Breast epithelium (tissue), 4 donors: ENCODE measurements at regions not wholly inside any gene's neighbourhood (a gene's known extent, or its start where the extent isn't known, plus 50 kb on each side); places are given as distances from the start of the nearest gene placed in this dataset.

Source experiments
- DNase-seq, 2 donors: peaks; one replicate each; pipeline ENCODE4 v3.0.0-alpha.2; 2019; ENCODE audit warnings: low spot score in 2 of 2
- H3K27ac ChIP-seq, 2 donors: fragments of 200-600 bp; sonication (generic) in 1 of 2; one replicate each; pipeline ENCODE4 v1.5.1; 2016 to 2019; ENCODE audit warnings: mild to moderate bottlenecking in 1 of 2
- H3K27me3 ChIP-seq, 2 donors: fragments of 200-600 bp; sonication (generic) in 1 of 2; one replicate each; pipeline versions ENCODE4 v1.5.1 to v1.6.0; 2017 to 2019; ENCODE audit warnings: control low read depth in 1 of 2, mild to moderate bottlenecking in 1 of 2
- H3K36me3 ChIP-seq: fragments of 200-600 bp; one replicate; pipeline ENCODE4 v1.5.1; 2019
- H3K4me1 ChIP-seq, 2 donors: fragments of 200-600 bp; sonication (generic); one replicate each; pipeline ENCODE4 v1.5.1; 2016 to 2019; ENCODE audit warnings: control low read depth in 1 of 2
- H3K4me3 ChIP-seq, 3 donors: fragments of 200-600 bp; sonication (generic); 1 replicate in 2 of 3; 2 replicates in 1 of 3; pipeline ENCODE4 v1.5.1; 2016 to 2019; ENCODE audit warnings: mild to moderate bottlenecking in 3 of 3, moderate library complexity in 2 of 3
- H3K9me3 ChIP-seq, 2 donors: fragments of 200-600 bp; sonication (generic) in 1 of 2; one replicate each; pipeline ENCODE4 v1.5.1; 2016 to 2019; ENCODE audit warnings: control low read depth in 1 of 2
- CTCF ChIP-seq, 3 donors: fragments of 450-650 bp; IDR thresholded peaks; one replicate each; pipeline ENCODE4 v1.5.1; 2016 to 2017; ENCODE audit warnings: antibody characterized with exemption in 3 of 3, mild to moderate bottlenecking in 3 of 3, moderate library complexity in 3 of 3
- POLR2A ChIP-seq: fragments of 450-650 bp; IDR thresholded peaks from one replicate; pipeline ENCODE4 v1.6.1; 2016; ENCODE audit warnings: antibody characterized with exemption, mild to moderate bottlenecking, moderate library complexity
- POLR2AphosphoS5 ChIP-seq, 3 donors: sonication (generic); formaldehyde crosslinking; IDR thresholded peaks; one replicate each; pipeline ENCODE4 v1.6.1; 2017; ENCODE audit warnings: antibody characterized with exemption in 3 of 3
- intact Hi-C: fragments of 100-400 bp; cut with DNase I; formaldehyde crosslinking; loops from one replicate; pipeline ENCODE4 v1.15.1; 2023; ENCODE audit warnings: low total_unique reads

GRCh38 chr12:42969355-42969754, 379.8 kb upstream of the PRICKLE1 start:
- Histone ChIP-seq H3K27ac (no peak overlapping the region), H3K9me3 (no peaks in the 10 kb centered on the region), H3K36me3 (no peaks in the 10 kb centered on the region), H3K27me3 (no peaks in the 10 kb centered on the region), H3K4me1 (no peaks in the 10 kb centered on the region), H3K4me3 (no peak overlapping the region)
- TF ChIP-seq CTCF (IDR thresholded peaks at IDR 0.05), result no peak
- no peak for DNase-seq
- intact Hi-C loops, result no loop called here

- Histone ChIP-seq H3K36me3 (no peaks in the 10 kb centered on the region), H3K4me1 (no peaks in the 10 kb centered on the region), H3K4me3 (no peak overlapping the region), H3K9me3 (no peaks in the 10 kb centered on the region), H3K27ac (no peak overlapping the region), H3K27me3 (no peaks in the 10 kb centered on the region)
- intact Hi-C loops, result no loop called here
- TF ChIP-seq POLR2AphosphoS5 (IDR thresholded peaks at IDR 0.05), result no peak
- TF ChIP-seq POLR2A, result no peak
- TF ChIP-seq CTCF (IDR thresholded peaks at IDR 0.05), result no peak
- no peak for DNase-seq
These were observed 378.9 kb upstream of the PRICKLE1 start for GRCh38 chr12:42968426-42968825.

- Histone ChIP-seq H3K27ac (no peak overlapping the region), H3K4me3 (no peak overlapping the region), H3K9me3 (no peaks in the 10 kb centered on the region), H3K36me3 (no peaks in the 10 kb centered on the region), H3K27me3 (no peaks in the 10 kb centered on the region), H3K4me1 (no peaks in the 10 kb centered on the region)
- no peak for DNase-seq
- TF ChIP-seq POLR2A, result no peak
- TF ChIP-seq POLR2AphosphoS5 (IDR thresholded peaks at IDR 0.05), result no peak
- TF ChIP-seq CTCF (IDR thresholded peaks at IDR 0.05), result no peak
- intact Hi-C loops, result no loop called here
These were observed 378.3 kb upstream of the PRICKLE1 start for GRCh38 chr12:42967850-42968249.

- H3K27me3 ChIP-seq, result no peaks in the 10 kb centered on the region
- H3K27ac ChIP-seq, result no peak overlapping the region
- intact Hi-C loops, result no loop called here
- H3K4me1 ChIP-seq, result peaks cover 0 to 3% of the 10 kb centered on the region in 2 donors
- no peak overlapping the region for H3K4me3 ChIP-seq
- H3K36me3 ChIP-seq, result no peaks in the 10 kb centered on the region
- no peak for DNase-seq
- no peaks in the 10 kb centered on the region for H3K9me3 ChIP-seq
- TF ChIP-seq POLR2AphosphoS5 (IDR thresholded peaks at IDR 0.05) (no peak), POLR2A (no peak), CTCF (IDR thresholded peaks at IDR 0.05) (no peak)
These were observed 374.4 kb upstream of the PRICKLE1 start for GRCh38 chr12:42963988-42964387.

GRCh38 chr12:42962384-42962783, 372.8 kb upstream of the PRICKLE1 start:
- no peaks in the 10 kb centered on the region for H3K27me3 ChIP-seq
- H3K27ac ChIP-seq, result peak overlapping the region in 1 of 2 donors; percentile 44
- H3K9me3 ChIP-seq, result no peaks in the 10 kb centered on the region
- peaks cover 0 to 3% of the 10 kb centered on the region in 2 donors for H3K4me1 ChIP-seq
- intact Hi-C loops, result no loop called here
- H3K4me3 ChIP-seq, result no peak overlapping the region
- no peak for DNase-seq
- TF ChIP-seq CTCF (IDR thresholded peaks at IDR 0.05) (no peak), POLR2AphosphoS5 (IDR thresholded peaks at IDR 0.05) (no peak), POLR2A (no peak)
- H3K36me3 ChIP-seq, result no peaks in the 10 kb centered on the region
